ENCODE measurements at regions not wholly inside any gene's neighbourhood (a gene's known extent, or its start where the extent isn't known, plus 50 kb on each side); places are given as distances from the start of the nearest gene placed in this dataset.

- DNase-seq (ENCODE audit: low read depth in 2 of 2) = no peak
Observed at GRCh38 chr11:127643268-127644058, 642.9 kb upstream of the KIRREL3 start.

- DNase-seq (ENCODE audit: low read depth in 2 of 2) = no peak
Observed at GRCh38 chr11:127640561-127641451, 640.2 kb upstream of the KIRREL3 start.

DNA sequence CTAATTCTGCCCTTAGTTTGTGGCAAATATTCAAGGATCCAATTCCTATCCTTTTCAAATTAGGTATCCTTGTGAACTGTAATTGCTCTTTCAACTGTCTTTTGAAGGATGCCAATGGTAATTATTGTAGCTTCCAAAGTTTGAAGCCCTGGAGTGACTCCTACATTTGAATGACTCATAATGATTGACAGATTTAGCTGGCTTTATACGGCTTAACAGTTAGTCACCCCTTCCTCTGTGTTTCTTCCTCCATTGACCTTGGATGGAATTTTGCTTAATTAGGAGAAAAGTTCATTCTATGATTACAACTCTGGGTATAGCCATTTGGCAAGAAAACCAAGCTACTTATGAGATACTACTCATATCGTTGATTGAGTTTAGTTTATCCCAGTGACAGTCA lies 639.3 kb upstream of the KIRREL3 start:
- no peak for DNase-seq (ENCODE audit: low read depth in 2 of 2)

DNA sequence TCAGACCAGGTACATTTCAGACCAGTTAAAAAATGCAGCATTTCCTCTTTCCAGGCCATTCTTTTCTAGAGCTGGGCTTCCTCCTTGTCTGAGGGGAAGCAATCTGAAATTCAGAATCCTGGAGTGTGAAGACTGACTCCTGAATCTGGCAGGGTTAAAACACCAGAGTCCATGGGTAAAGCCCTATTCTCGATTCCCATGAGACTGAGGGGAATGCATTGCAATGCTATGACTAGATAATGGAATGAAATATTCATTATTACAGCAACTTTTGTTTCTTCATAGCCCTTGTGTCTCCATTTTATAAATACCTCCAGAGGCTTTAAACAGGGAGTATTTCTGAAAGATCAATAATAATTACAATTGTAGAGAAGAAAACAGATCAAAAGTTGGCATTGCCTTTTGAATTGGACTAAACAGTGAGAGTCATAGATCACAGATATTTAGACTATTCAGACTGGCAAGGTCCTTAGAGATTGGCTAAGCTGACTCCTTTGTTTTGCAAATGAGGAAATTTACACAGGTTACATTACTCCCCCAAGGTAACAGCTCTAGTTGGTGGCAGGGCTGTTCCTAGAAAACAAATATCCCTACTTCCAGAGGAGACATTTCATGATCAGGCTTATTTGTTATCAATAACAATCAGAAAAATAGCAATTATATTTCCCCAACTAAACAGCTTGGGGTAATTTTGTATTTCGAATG lies 632.6 kb upstream of the KIRREL3 start:
- peak in 1 of 2 experiments; percentile 18 for DNase-seq (ENCODE audit: low read depth in 2 of 2)

GRCh38 chr11:127632546-127632945 lies 632.0 kb upstream of the KIRREL3 start:
- no peak for DNase-seq (ENCODE audit: low read depth in 2 of 2)

- DNase-seq (ENCODE audit: low read depth in 2 of 2) = no peak
Observed at GRCh38 chr11:127631974-127632373, 631.4 kb upstream of the KIRREL3 start.

GRCh38 chr11:127629200-127629599 lies 628.6 kb upstream of the KIRREL3 start:
- DNase-seq (ENCODE audit: low read depth in 2 of 2) = no peak

DNA sequence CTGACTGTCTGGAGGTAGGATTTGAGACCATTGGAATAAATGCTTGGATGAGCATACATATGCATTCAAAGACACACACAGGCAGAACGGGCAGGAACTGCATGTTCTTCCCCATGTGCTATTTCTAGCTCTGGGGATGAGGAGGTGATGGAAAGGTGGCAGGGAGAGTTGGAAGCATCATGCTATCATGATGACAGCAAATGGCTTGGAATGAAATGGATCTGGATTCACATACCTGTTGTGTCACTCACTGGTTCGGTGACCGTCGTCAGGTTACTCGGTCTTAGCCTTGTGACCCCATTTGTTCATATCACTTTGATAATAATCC lies 627.9 kb upstream of the KIRREL3 start:
- DNase-seq (ENCODE audit: low read depth in 2 of 2) = no peak

DNA sequence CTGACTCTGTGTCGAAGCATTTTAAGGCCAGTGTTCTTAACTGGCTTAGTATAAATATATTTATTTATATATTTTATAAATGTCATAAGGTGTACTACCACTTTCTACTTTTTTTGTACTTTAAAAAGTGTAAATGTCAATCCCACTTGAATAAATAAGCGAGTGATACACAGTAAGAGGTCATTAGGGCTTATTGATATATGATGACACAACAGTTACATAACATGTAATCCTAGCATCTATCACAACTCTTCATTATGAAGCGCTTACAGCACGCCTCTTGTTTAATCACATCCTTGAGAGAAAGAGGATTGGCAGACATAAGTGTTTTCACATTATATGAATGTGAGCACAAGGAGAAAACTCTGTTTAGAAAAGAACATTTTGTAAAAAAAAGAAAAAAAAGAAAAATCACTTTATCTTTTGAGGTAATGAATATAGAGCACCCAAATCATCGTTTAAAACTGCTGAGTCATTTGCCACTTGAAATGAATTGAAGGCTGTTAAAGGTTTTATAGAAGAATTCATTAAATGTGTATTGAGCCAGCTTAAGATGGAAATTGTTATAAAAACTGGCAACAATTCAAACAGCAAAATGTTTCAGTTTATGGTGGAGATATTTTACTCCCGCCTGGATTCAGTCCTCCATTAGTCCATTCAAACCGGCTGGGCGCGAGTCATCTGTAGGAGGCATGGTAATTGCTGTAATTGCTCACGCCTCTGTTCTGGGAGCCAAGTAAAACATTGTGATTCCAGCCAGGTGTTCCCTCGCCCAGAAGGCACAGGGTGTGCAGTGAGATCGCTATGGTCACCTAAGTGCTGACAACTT lies 627.3 kb upstream of the KIRREL3 start:
- peak in 1 of 2 experiments; percentile 9 for DNase-seq (ENCODE audit: low read depth in 2 of 2)

GRCh38 chr11:127627204-127627603 lies 626.6 kb upstream of the KIRREL3 start:
- DNase-seq (ENCODE audit: low read depth in 2 of 2) = no peak

- DNase-seq (ENCODE audit: low read depth in 2 of 2) = no peak
Observed at GRCh38 chr11:127625402-127625801, 624.8 kb upstream of the KIRREL3 start.

DNA sequence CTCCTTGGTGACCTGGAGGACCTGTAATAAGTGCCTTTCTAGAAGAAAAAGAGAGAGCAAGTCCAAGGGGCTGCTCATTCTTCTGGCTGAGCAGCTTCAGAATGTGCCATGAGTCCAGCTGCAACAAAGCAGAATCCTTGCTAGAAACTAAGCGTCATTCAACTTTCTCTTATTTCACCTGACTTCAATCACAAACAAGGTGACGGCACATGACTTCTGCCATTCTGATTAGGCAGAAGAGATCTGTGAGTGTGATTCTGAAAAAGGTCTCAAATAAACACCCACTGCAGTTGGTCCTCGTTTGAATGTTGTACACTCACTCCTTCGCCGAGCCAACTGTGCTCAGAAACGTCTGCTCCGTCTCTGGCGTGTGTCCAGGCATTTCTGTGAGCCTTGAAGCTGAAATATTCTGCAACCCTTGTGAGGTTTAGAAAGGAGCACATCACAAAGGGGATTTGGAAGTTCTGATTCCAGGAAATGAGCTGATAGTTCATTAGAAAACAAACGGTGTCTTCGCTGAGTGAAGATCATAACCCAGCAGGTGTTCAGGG lies 623.8 kb upstream of the KIRREL3 start:
- DNase-seq (ENCODE audit: low read depth in 2 of 2) = peak in 1 of 2 experiments; percentile 8

GRCh38 chr11:127622686-127623085 lies 622.1 kb upstream of the KIRREL3 start:
- no peak for DNase-seq (ENCODE audit: low read depth in 2 of 2)

DNA sequence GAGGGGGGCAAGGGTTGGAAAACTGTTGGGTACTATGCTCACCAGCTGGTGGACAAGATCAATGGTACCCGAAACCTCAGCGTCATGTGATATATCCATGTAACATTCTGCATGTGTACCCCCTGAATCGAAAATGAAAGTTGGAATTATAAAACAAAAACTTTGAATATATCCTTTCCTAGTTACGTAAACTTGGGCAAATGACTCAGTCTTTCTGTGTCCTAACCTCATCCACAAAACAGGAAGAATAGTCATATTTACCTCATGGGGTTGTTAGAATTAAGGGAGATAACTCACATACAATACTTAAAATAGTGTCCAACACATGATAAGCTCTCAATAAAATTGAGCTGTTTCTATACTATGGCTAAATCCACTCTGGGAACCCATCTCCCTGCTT lies 620.1 kb upstream of the KIRREL3 start:
- no peak for DNase-seq (ENCODE audit: low read depth in 2 of 2)

DNA sequence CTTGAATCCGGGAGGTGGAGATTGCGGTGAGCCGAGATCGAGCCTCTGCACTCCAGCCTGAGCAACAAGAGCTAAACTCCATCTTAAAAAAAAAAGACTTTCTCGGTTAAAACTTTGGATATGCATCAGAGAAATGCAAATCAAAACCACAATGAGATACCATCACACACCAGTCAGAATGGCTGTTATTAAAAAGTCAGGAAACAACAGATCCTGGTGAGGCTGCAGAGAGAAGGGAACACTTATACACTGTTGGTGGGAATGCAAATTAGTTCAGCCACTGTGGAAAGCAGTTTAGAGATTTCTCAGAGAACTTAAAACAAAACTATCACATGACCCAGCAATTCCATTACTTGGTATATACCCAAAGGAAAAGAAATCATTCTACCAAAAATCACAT lies 619.4 kb upstream of the KIRREL3 start:
- DNase-seq (ENCODE audit: low read depth in 2 of 2) = no peak

DNA sequence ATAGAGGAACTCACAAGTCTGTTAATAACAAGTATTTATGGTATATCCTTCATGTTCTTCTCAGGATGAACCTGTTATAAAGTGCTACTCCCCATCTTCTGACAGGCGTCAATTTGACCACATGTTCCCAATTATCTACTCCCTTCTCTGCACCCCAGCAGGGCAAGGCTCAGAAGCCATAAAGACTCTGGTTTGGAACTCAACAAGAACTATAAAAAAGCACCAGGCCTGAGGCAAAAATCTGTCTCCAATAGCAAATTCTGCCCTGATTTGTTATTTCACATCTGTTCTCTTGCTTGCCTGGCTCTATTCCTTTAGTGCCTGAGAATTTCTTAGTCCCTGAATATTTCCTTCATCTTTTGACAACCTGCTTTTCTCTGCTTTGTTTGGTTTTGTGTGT lies 618.2 kb upstream of the KIRREL3 start:
- DNase-seq (ENCODE audit: low read depth in 2 of 2) = no peak

DNA sequence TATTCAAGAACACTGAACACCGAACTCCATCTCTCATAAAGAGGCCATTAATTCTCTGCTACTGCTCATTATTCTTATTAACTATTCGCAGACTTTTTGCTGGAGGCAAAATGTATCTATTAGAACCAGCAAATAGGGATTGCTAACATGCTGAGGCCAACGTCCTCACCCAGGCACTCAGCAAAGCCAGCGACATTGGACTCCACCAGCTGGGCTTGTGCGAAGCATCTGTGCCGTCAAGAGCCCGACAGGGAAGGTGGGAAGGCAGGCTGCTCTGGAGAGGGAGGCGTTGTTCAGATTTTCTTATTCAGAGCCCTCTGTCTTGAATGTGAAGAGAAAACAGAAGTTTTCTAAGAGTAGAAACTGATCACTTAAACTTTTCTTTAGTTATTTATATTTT lies 615.6 kb upstream of the KIRREL3 start:
- no peak for DNase-seq (ENCODE audit: low read depth in 2 of 2)

- DNase-seq (ENCODE audit: low read depth in 2 of 2) = no peak
Observed at GRCh38 chr11:127612607-127613006, 612.0 kb upstream of the KIRREL3 start.

DNA sequence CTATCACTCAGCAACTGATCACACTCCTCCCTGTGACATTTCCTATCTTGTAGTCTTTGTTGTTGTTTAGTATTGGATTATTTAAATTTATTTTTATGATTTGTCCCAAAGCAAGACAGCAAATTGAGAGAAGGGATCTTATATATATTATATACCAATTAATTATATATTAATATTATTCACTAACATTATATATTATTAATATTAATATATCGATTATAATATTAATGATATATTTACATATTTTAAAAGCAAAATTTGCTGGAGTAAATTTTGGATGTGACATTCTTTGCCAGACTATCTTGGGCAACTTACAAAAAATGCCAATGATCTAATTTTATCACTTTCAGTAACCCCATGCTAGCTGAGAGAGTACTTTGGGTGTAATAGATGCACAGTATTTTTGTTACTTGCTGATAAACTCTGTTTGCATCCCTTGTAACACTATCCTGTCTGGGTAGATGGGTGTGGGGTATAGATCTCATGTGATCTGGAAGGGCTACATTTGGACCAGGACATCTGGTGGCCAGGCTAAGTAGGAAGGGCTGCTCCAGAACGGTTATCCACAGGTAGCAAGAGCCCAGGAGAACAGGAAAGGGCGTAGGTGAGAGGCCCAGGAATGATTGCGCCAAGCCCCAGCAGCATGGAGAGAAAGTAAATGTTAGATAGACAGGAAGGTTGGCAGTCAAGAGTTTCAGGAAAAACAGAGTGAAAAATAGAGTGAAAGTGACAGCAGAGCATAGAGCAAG lies 608.6 kb upstream of the KIRREL3 start:
- DNase-seq (ENCODE audit: low read depth in 2 of 2) = no peak

- DNase-seq (ENCODE audit: low read depth in 2 of 2) = no peak
Observed at GRCh38 chr11:127607487-127608085, 607.0 kb upstream of the KIRREL3 start.
